NCI-H524 treated with DMSO at 0.1 percent for 48 hours (cell line): ENCODE measurements at regions not wholly inside any gene's neighbourhood (a gene's known extent, or its start where the extent isn't known, plus 50 kb on each side); places are given as distances from the start of the nearest gene placed in this dataset.
"Not testable (repeated sequence)": the region's sequence is repeated elsewhere in the genome, so short reads cannot be mapped to it uniquely, and the experiment has no call there.

Experiments used
- DNase-seq: peaks from one replicate; lab custom pipeline; 2025; lab: John Stamatoyannopoulos, UW

GRCh38 chr7:26424319-26424718, 132.7 kb downstream of the SNX10 start:
- DNase-seq = not testable (repeated sequence)

- DNase-seq = no peak
Observed at GRCh38 chr7:26425655-26426054, 134.0 kb downstream of the SNX10 start.

GRCh38 chr7:26426096-26426495, 134.4 kb downstream of the SNX10 start:
- peak; percentile 69 for DNase-seq

- DNase-seq = peak; percentile 74
Observed at GRCh38 chr7:26428571-26428970, 136.9 kb downstream of the SNX10 start.

GRCh38 chr7:26429168-26429567, 137.5 kb downstream of the SNX10 start:
- no peak for DNase-seq

GRCh38 chr7:26434974-26435373, 143.3 kb downstream of the SNX10 start:
- DNase-seq = no peak

GRCh38 chr7:26437003-26437532, 145.4 kb downstream of the SNX10 start:
- DNase-seq = no peak

- DNase-seq = no peak
Observed at GRCh38 chr7:26438078-26438477, 146.4 kb downstream of the SNX10 start.

- peak; percentile 11 for DNase-seq
Observed at GRCh38 chr7:26439521-26440232, 148.0 kb downstream of the SNX10 start.

- DNase-seq = peak; percentile 58
Observed at GRCh38 chr7:26440233-26441001, 148.8 kb downstream of the SNX10 start.

- DNase-seq = no peak
Observed at GRCh38 chr7:26441002-26441521, 149.4 kb downstream of the SNX10 start.

GRCh38 chr7:26441611-26442277, 150.1 kb downstream of the SNX10 start:
- no peak for DNase-seq

- DNase-seq = no peak
Observed at GRCh38 chr7:26443006-26443405, 151.3 kb downstream of the SNX10 start.

- DNase-seq = no peak
Observed at GRCh38 chr7:26443751-26444150, 152.1 kb downstream of the SNX10 start.

- DNase-seq = no peak
Observed at GRCh38 chr7:26444555-26444954, 152.9 kb downstream of the SNX10 start.

- no peak for DNase-seq
Observed at GRCh38 chr7:26447116-26447515, 155.5 kb downstream of the SNX10 start.

- DNase-seq = no peak
Observed at GRCh38 chr7:26449175-26450165, 157.8 kb downstream of the SNX10 start.

GRCh38 chr7:26451997-26452396, 160.3 kb downstream of the SNX10 start:
- DNase-seq = no peak

GRCh38 chr7:26454180-26454579, 162.5 kb downstream of the SNX10 start:
- DNase-seq = no peak

GRCh38 chr7:26457696-26458327, 166.2 kb downstream of the SNX10 start:
- no peak for DNase-seq
